Keratinocyte (primary cell): ENCODE measurements at regions not wholly inside any gene's neighbourhood (a gene's known extent, or its start where the extent isn't known, plus 50 kb on each side); places are given as distances from the start of the nearest gene placed in this dataset.

Experiments
- CTCF ChIP-seq, 3 experiments: IDR thresholded peaks in 1 of 3; conservative IDR thresholded peaks in 1 of 3; optimal IDR thresholded peaks in 1 of 3; 2 replicates in 2 of 3; 3 replicates in 1 of 3; pipeline versions ENCODE3 to v1.5.1; 2011; ENCODE audit warnings: low read length in 3 of 3, mild to moderate bottlenecking in 3 of 3, moderate library complexity in 2 of 3, control low read depth in 1 of 3, inconsistent platforms in 1 of 3; ENCODE audit not compliant: insufficient read depth in 2 of 3; ENCODE audit errors: extremely low read depth in 1 of 3
- EZH2 ChIP-seq: IDR thresholded peaks from one replicate; pipeline ENCODE4 v1.6.1; 2012; ENCODE audit warnings: inconsistent platforms, mild to moderate bottlenecking, low read length, moderate library complexity

GRCh38 chr5:85865296-85865695, 752.4 kb upstream of the COX7C start:
- no peak for TF ChIP-seq CTCF (optimal IDR thresholded peaks at IDR 0.05 in 1 of 3, IDR thresholded peaks at IDR 0.05 in 1 of 3, conservative IDR thresholded peaks at IDR 0.05 in 1 of 3; ENCODE audit: extremely low read depth in 1 of 3, insufficient read depth in 2 of 3, low read length in 3 of 3)
- TF ChIP-seq EZH2: no peak
